NB4 (cell line): ENCODE measurements at regions not wholly inside any gene's neighbourhood (a gene's known extent, or its start where the extent isn't known, plus 50 kb on each side); places are given as distances from the start of the nearest gene placed in this dataset.

Source experiments
- POLR2A ChIP-seq: IDR thresholded peaks from 2 replicates; pipeline ENCODE4 v1.6.1; 2011; ENCODE audit warnings: mild to moderate bottlenecking; ENCODE audit not compliant: insufficient read length; ENCODE audit errors: extremely low read depth
- TF ChIP-seq, protein P1 (sequence below): IDR thresholded peaks from one replicate; pipeline ENCODE4 v1.5.1; 2012; ENCODE audit warnings: low read depth, low read length
- TF ChIP-seq, protein P2 (sequence below): IDR thresholded peaks from 2 replicates; pipeline ENCODE4 v1.6.1; 2011; ENCODE audit warnings: low read depth, low read length

DNA sequence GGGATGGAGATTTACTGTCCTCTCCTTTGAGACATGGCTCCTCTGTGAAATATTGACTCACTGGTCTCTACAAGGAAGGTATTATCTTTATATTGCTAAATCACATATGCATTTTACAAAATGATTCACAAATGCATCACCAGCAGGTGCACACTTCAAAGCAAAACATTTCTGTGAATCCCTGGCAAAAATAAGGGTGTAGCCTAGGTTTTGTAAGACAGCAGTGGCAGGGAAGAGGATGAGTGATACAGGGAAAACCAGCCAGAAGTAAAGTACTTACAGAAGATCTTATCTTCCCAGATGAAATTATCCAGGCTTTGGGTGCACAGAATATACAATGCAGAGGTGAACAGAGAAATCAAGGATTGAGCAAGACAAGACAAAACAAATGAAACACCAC lies 1094.6 kb downstream of the GATA3 start:
- TF ChIP-seq POLR2A: no peak
- TF ChIP-seq, protein P1, sequence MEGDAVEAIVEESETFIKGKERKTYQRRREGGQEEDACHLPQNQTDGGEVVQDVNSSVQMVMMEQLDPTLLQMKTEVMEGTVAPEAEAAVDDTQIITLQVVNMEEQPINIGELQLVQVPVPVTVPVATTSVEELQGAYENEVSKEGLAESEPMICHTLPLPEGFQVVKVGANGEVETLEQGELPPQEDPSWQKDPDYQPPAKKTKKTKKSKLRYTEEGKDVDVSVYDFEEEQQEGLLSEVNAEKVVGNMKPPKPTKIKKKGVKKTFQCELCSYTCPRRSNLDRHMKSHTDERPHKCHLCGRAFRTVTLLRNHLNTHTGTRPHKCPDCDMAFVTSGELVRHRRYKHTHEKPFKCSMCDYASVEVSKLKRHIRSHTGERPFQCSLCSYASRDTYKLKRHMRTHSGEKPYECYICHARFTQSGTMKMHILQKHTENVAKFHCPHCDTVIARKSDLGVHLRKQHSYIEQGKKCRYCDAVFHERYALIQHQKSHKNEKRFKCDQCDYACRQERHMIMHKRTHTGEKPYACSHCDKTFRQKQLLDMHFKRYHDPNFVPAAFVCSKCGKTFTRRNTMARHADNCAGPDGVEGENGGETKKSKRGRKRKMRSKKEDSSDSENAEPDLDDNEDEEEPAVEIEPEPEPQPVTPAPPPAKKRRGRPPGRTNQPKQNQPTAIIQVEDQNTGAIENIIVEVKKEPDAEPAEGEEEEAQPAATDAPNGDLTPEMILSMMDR: no peak
- TF ChIP-seq, protein P2, sequence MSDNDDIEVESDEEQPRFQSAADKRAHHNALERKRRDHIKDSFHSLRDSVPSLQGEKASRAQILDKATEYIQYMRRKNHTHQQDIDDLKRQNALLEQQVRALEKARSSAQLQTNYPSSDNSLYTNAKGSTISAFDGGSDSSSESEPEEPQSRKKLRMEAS: no peak
